GM19025 (cell line): ENCODE measurements at regions not wholly inside any gene's neighbourhood (a gene's known extent, or its start where the extent isn't known, plus 50 kb on each side); places are given as distances from the start of the nearest gene placed in this dataset.

Source experiments
- ATAC-seq: cut with Tn5 transposase; IDR thresholded peaks from one replicate; pipeline ENCODE4 v1.9.1; 2021; ENCODE audit warnings: mild to moderate bottlenecking, low read depth, moderate library complexity; ENCODE audit not compliant: unreplicated experiment

- ATAC-seq = no peak
These were observed 486.8 kb downstream of the FOXO1 start for GRCh38 chr13:40179445-40180281.

- ATAC-seq = no peak
These were observed 485.7 kb downstream of the FOXO1 start for GRCh38 chr13:40180776-40181175.

- ATAC-seq = no peak
These were observed 485.1 kb downstream of the FOXO1 start for GRCh38 chr13:40181203-40181845.

- ATAC-seq = no peak
These were observed 483.9 kb downstream of the FOXO1 start for GRCh38 chr13:40182591-40182990.

- ATAC-seq = no peak
These were observed 481.0 kb downstream of the FOXO1 start for GRCh38 chr13:40185414-40185813.

- ATAC-seq = no peak
These were observed 480.4 kb downstream of the FOXO1 start for GRCh38 chr13:40186041-40186440.

- no peak for ATAC-seq
These were observed 479.7 kb downstream of the FOXO1 start for GRCh38 chr13:40186626-40187323.

- ATAC-seq = no peak
These were observed 479.1 kb downstream of the FOXO1 start for GRCh38 chr13:40187324-40187795.

GRCh38 chr13:40187841-40188591 is 478.4 kb downstream of the FOXO1 start:
- no peak for ATAC-seq

GRCh38 chr13:40189426-40189825 is 477.0 kb downstream of the FOXO1 start:
- ATAC-seq = no peak

GRCh38 chr13:40189898-40190630 is 476.4 kb downstream of the FOXO1 start:
- ATAC-seq = no peak

GRCh38 chr13:40190641-40191100 is 475.8 kb downstream of the FOXO1 start:
- peak; percentile 82 for ATAC-seq

- ATAC-seq = no peak
These were observed 475.1 kb downstream of the FOXO1 start for GRCh38 chr13:40191186-40191980.

- no peak for ATAC-seq
These were observed 474.0 kb downstream of the FOXO1 start for GRCh38 chr13:40192452-40192851.

GRCh38 chr13:40192858-40193257 is 473.6 kb downstream of the FOXO1 start:
- ATAC-seq = no peak

GRCh38 chr13:40193286-40194223 is 472.9 kb downstream of the FOXO1 start:
- ATAC-seq = no peak

GRCh38 chr13:40194224-40194806 is 472.1 kb downstream of the FOXO1 start:
- ATAC-seq = no peak

GRCh38 chr13:40197049-40197448 is 469.4 kb downstream of the FOXO1 start:
- ATAC-seq = no peak
